ENCODE measurements at regions not wholly inside any gene's neighbourhood (a gene's known extent, or its start where the extent isn't known, plus 50 kb on each side); places are given as distances from the start of the nearest gene placed in this dataset.

GRCh38 chr15:53296603-53297002 is 462.9 kb downstream of the WDR72 start (continued):
- TF ChIP-seq, protein P1, sequence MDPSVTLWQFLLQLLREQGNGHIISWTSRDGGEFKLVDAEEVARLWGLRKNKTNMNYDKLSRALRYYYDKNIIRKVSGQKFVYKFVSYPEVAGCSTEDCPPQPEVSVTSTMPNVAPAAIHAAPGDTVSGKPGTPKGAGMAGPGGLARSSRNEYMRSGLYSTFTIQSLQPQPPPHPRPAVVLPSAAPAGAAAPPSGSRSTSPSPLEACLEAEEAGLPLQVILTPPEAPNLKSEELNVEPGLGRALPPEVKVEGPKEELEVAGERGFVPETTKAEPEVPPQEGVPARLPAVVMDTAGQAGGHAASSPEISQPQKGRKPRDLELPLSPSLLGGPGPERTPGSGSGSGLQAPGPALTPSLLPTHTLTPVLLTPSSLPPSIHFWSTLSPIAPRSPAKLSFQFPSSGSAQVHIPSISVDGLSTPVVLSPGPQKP (IDR thresholded peaks at IDR 0.05; ENCODE audit: low read depth, low read length), result no peak
- TF ChIP-seq MAZ (IDR thresholded peaks at IDR 0.05; ENCODE audit: borderline replicate concordance, low read depth, low read length) (no peak), CHD2 (IDR thresholded peaks at IDR 0.05; ENCODE audit: low read length, partially characterized antibody) (no peak)

DNA sequence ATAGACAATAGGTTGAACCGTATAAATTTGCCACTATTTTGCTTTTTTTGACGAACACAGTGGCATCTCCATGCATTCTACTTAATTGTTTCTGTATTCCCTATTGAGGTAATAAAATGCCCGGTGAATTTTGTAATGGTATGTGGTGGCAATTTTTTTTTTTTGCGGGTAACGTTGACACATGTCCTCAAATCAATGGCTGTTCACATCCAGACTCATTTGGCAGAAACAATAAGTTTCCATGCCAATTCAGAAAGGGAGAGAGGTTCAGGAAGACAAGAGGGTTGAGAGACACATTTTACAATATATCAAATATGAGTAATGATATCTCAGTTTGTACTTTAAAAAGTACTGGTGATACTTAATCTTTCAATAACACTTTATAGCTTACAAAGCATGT is 463.9 kb downstream of the WDR72 start:
- Histone ChIP-seq H3K27ac (no peak overlapping the region), H3K9me3 (no peaks in the 10 kb centered on the region), H3K4me3 (no peak overlapping the region), H3K4me2 (no peak overlapping the region), H3K4me1 (no peaks in the 10 kb centered on the region)
- DNase-seq (ENCODE audit: low read depth in 1 of 2, low spot score in 1 of 2), result no peak
- FAIRE-seq, result no peak
- TF ChIP-seq HDAC2 (IDR thresholded peaks at IDR 0.05), result no peak
- no peak for ATAC-seq
- WGBS (ENCODE audit: missing lambda C conversion rate), result 41% methylated on average over 5 of the region's 5 CpGs
- ChIA-PET CTCF (no interaction called here), POLR2A (no interaction called here)

DNA sequence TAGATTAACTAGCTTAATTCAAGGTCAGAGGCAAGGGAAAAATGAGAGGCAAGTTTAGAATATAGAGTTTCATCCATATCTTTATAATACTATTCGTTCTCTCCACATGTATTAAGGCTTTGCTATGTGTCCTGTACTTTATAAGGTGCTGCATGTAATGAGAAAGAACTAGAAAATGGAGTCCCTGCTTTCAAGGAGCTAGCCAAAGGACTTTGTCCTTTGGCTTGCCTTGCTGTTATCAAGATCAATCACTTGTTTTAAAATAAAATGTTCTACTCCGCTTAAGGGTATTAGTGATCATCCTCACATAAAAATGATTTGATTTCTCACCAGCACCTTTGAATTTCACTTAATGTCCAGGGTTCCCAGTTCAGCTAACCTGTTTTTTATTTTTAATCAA is 470.9 kb downstream of the WDR72 start:
- Histone ChIP-seq H3K4me2 (no peak overlapping the region), H3K4me1 (no peaks in the 10 kb centered on the region), H3K4me3 (no peak overlapping the region), H3K9me3 (no peaks in the 10 kb centered on the region), H3K27ac (no peak overlapping the region)
- ChIA-PET CTCF (no interaction called here), POLR2A (no interaction called here)
- ATAC-seq, result no peak
- WGBS (ENCODE audit: missing lambda C conversion rate), result 53% methylated on average over 2 of the region's 2 CpGs
- TF ChIP-seq CEBPB (IDR thresholded peaks at IDR 0.05), result no peak
- no peak for TF ChIP-seq SMC3 (IDR thresholded peaks at IDR 0.05)
- TF ChIP-seq, protein P2, sequence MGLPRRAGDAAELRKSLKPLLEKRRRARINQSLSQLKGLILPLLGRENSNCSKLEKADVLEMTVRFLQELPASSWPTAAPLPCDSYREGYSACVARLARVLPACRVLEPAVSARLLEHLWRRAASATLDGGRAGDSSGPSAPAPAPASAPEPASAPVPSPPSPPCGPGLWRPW (IDR thresholded peaks at IDR 0.05), result no peak
- TF ChIP-seq MAZ (IDR thresholded peaks at IDR 0.05; ENCODE audit: borderline replicate concordance, low read depth, low read length), result no peak
- no peak for TF ChIP-seq EP300 (IDR thresholded peaks at IDR 0.05)
- no peak for TF ChIP-seq FOSB (CRISPR knock-in tag; IDR thresholded peaks at IDR 0.05)
- no peak for DNase-seq (ENCODE audit: low read depth in 1 of 2, low spot score in 1 of 2)
- FAIRE-seq, result peak; percentile 39

DNA sequence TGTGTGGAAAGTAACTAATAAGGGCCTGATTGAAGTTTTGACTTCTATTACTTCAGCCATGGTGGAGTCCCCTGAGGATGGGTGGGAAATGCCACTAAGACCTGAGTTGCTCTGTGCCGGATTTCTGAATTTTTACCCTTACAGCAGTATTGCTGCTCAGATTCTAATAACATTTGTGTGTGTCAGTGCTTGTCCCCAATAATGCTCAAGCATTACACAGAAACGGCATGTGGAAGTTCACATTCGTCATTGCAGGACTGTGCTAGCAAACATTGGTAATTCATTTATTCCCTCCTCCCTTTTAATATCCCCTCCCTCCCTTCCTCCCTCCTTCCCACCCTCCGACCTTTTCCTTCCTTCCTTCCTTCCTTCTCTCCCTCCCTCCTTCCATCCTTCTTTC is 484.5 kb upstream of the ONECUT1 start:
- TF ChIP-seq BCL3 (IDR thresholded peaks at IDR 0.05) (no peak), HOXB5 (CRISPR knock-in tag; IDR thresholded peaks at IDR 0.05) (no peak), JUN (IDR thresholded peaks at IDR 0.05) (no peak), POLR2A (IDR thresholded peaks at IDR 0.05; ENCODE audit: low read length) (no peak), BHLHE40 (IDR thresholded peaks at IDR 0.05; ENCODE audit: low read depth, low read length) (no peak), SREBF2 (IDR thresholded peaks at IDR 0.05) (no peak), HDAC2 (IDR thresholded peaks at IDR 0.05) (no peak)
- TF ChIP-seq, protein P1 (IDR thresholded peaks at IDR 0.05; ENCODE audit: low read depth, low read length), result no peak
- TF ChIP-seq, protein P3, sequence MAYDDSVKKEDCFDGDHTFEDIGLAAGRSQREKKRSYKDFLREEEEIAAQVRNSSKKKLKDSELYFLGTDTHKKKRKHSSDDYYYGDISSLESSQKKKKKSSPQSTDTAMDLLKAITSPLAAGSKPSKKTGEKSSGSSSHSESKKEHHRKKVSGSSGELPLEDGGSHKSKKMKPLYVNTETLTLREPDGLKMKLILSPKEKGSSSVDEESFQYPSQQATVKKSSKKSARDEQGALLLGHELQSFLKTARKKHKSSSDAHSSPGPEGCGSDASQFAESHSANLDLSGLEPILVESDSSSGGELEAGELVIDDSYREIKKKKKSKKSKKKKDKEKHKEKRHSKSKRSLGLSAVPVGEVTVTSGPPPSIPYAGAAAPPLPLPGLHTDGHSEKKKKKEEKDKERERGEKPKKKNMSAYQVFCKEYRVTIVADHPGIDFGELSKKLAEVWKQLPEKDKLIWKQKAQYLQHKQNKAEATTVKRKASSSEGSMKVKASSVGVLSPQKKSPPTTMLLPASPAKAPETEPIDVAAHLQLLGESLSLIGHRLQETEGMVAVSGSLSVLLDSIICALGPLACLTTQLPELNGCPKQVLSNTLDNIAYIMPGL (CRISPR knock-in tag; IDR thresholded peaks at IDR 0.05; ENCODE audit: borderline replicate concordance), result no peak
- TF ChIP-seq, protein P4, sequence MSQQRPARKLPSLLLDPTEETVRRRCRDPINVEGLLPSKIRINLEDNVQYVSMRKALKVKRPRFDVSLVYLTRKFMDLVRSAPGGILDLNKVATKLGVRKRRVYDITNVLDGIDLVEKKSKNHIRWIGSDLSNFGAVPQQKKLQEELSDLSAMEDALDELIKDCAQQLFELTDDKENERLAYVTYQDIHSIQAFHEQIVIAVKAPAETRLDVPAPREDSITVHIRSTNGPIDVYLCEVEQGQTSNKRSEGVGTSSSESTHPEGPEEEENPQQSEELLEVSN (IDR thresholded peaks at IDR 0.05; ENCODE audit: borderline replicate concordance, low read depth), result no peak
- no peak overlapping the region for H3K4me2 ChIP-seq
- no peaks in the 10 kb centered on the region for H3K4me1 ChIP-seq
- ChIA-PET POLR2A (no interaction called here), CTCF (no interaction called here)
- ATAC-seq (no peak), FAIRE-seq (no peak), DNase-seq (ENCODE audit: low read depth in 1 of 2, low spot score in 1 of 2) (no peak)
- H3K27ac ChIP-seq, result no peak overlapping the region
- 34% methylated on average over 4 of the region's 4 CpGs for WGBS (ENCODE audit: missing lambda C conversion rate)
- no peak overlapping the region for H3K4me3 ChIP-seq
- H3K9me3 ChIP-seq, result no peaks in the 10 kb centered on the region
